Activated T-helper 1 cell treated with anti-CD3 and anti-CD28 coated beads, Interleukin-12 subunit alpha, Interleukin-12 subunit beta, Interleukin-2, Interleukin-4 antibody, amounts not matched to agents 30 ng/mL and 10 ng/mL and 1 ng/mL, durations not matched to agents 14 hours and 24 hours and 36 hours (primary cell): ENCODE measurements at regions not wholly inside any gene's neighbourhood (a gene's known extent, or its start where the extent isn't known, plus 50 kb on each side); places are given as distances from the start of the nearest gene placed in this dataset.
"Not testable (repeated sequence)": the region's sequence is repeated elsewhere in the genome, so short reads cannot be mapped to it uniquely, and the experiment has no call there.

Experiments
- DNase-seq: peaks from one replicate; pipeline ENCODE4 v3.0.0; 2021; ENCODE audit warnings: low spot score
- H3K27ac Mint-ChIP-seq: one replicate; pipeline ENCODE4 v1.8.0; 2021; ENCODE audit warnings: mild to moderate bottlenecking, mixed read lengths
- H3K27me3 Mint-ChIP-seq: one replicate; pipeline ENCODE4 v1.8.0; 2022; ENCODE audit warnings: mild to moderate bottlenecking, moderate library complexity, mixed read lengths; ENCODE audit not compliant: insufficient read depth
- H3K36me3 Mint-ChIP-seq: one replicate; pipeline ENCODE4 v1.8.0; 2021; ENCODE audit warnings: low read depth, mixed read lengths
- H3K4me1 Mint-ChIP-seq: one replicate; pipeline ENCODE4 v1.8.0; 2021; ENCODE audit warnings: low read depth, mixed read lengths
- H3K4me3 Mint-ChIP-seq: one replicate; pipeline ENCODE4 v1.8.0; 2021; ENCODE audit warnings: mild to moderate bottlenecking, moderate library complexity, mixed read lengths
- H3K9me3 Mint-ChIP-seq: one replicate; pipeline ENCODE4 v1.8.0; 2021; ENCODE audit warnings: mixed read lengths
- intact Hi-C: fragments of 100-400 bp; cut with micrococcal nuclease; formaldehyde crosslinking; loops from one replicate; pipeline ENCODE4 v1.15.1; 2024

DNA sequence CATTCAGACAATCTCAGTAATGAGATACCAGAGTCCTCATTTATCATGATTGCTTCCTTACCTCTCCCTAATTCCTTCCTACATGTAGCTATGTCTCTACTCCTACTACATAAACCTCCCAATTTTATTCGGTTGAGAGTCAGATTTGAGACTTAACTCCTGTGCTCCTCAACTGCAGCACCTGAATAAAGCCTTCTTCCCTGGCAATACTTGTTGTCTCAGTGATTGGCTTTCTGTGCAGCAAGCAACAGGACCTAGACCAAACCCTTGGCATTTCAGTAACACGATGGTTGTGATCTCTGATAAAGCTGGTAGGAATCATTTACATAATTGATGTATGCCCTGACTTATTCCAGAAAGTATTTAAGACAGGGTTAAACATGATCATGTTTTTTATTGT lies 106.7 kb upstream of the NANOGP8 start:
- no peak for DNase-seq
- no peak overlapping the region for H3K4me3 Mint-ChIP-seq
- no peaks in the 10 kb centered on the region for H3K27me3 Mint-ChIP-seq
- intact Hi-C loops: no loop called here
- no peak overlapping the region for H3K27ac Mint-ChIP-seq
- H3K9me3 Mint-ChIP-seq: peaks cover 21% of the 10 kb centered on the region
- no peaks in the 10 kb centered on the region for H3K36me3 Mint-ChIP-seq
- H3K4me1 Mint-ChIP-seq: no peaks in the 10 kb centered on the region

GRCh38 chr15:35186346-35186745 lies 101.3 kb upstream of the NANOGP8 start:
- H3K4me3 Mint-ChIP-seq: no peak overlapping the region
- DNase-seq: no peak
- H3K4me1 Mint-ChIP-seq: peaks cover 5% of the 10 kb centered on the region
- intact Hi-C loops: no loop called here
- H3K36me3 Mint-ChIP-seq: no peaks in the 10 kb centered on the region
- H3K27ac Mint-ChIP-seq: no peak overlapping the region
- H3K27me3 Mint-ChIP-seq: no peaks in the 10 kb centered on the region
- H3K9me3 Mint-ChIP-seq: peaks cover 15% of the 10 kb centered on the region

GRCh38 chr15:35184646-35185045 lies 99.6 kb upstream of the NANOGP8 start:
- no peak overlapping the region for H3K4me3 Mint-ChIP-seq
- H3K27me3 Mint-ChIP-seq: no peaks in the 10 kb centered on the region
- peaks cover 3% of the 10 kb centered on the region for H3K9me3 Mint-ChIP-seq
- H3K27ac Mint-ChIP-seq: no peak overlapping the region
- H3K36me3 Mint-ChIP-seq: no peaks in the 10 kb centered on the region
- DNase-seq: no peak
- intact Hi-C loops: no loop called here
- H3K4me1 Mint-ChIP-seq: peaks cover 5% of the 10 kb centered on the region

GRCh38 chr15:35182841-35183479 lies 97.9 kb upstream of the NANOGP8 start:
- Mint-ChIP-seq H3K4me3 (no peak overlapping the region), H3K36me3 (no peaks in the 10 kb centered on the region), H3K9me3 (no peaks in the 10 kb centered on the region), H3K27ac (no peak overlapping the region), H3K27me3 (no peaks in the 10 kb centered on the region), H3K4me1 (peaks cover 5% of the 10 kb centered on the region)
- DNase-seq: no peak
- intact Hi-C loops: no loop called here

GRCh38 chr15:35181538-35181937 lies 96.4 kb upstream of the NANOGP8 start:
- H3K27ac Mint-ChIP-seq: no peak overlapping the region
- H3K27me3 Mint-ChIP-seq: no peaks in the 10 kb centered on the region
- intact Hi-C loops: no loop called here
- H3K4me3 Mint-ChIP-seq: no peak overlapping the region
- DNase-seq: no peak
- H3K4me1 Mint-ChIP-seq: peaks cover 5% of the 10 kb centered on the region
- H3K9me3 Mint-ChIP-seq: no peaks in the 10 kb centered on the region
- H3K36me3 Mint-ChIP-seq: no peaks in the 10 kb centered on the region

- Mint-ChIP-seq H3K4me1 (peaks cover 5% of the 10 kb centered on the region), H3K4me3 (no peak overlapping the region), H3K9me3 (no peaks in the 10 kb centered on the region), H3K27ac (no peak overlapping the region), H3K27me3 (no peaks in the 10 kb centered on the region), H3K36me3 (no peaks in the 10 kb centered on the region)
- DNase-seq: no peak
- intact Hi-C loops: no loop called here
These were observed 94.6 kb upstream of the NANOGP8 start for GRCh38 chr15:35179739-35180138.

- H3K9me3 Mint-ChIP-seq, H3K4me1 Mint-ChIP-seq, H3K27ac Mint-ChIP-seq, intact Hi-C loops, H3K27me3 Mint-ChIP-seq, H3K4me3 Mint-ChIP-seq, DNase-seq, H3K36me3 Mint-ChIP-seq: not testable (repeated sequence)
These were observed 93.1 kb upstream of the NANOGP8 start for GRCh38 chr15:35178186-35178585.

DNA sequence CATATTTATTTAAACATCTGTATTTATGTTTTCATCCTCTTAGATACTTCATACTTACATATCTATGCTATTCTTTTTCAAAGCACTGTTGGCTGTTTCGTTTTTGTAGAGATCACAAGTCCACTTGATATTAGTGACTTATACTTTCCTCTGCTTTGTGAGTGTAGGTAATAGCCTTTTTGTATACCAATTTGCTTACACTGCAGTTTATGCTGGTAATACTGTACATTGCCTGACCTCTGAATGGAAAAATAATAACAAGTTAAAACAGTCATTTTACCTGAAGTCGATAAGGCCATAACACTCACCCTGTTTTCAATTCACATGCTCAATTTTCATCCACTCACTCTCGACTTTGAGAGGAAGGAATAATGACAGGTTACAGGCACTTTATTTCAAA lies 89.9 kb upstream of the NANOGP8 start:
- H3K27me3 Mint-ChIP-seq: no peaks in the 10 kb centered on the region
- H3K27ac Mint-ChIP-seq: no peak overlapping the region
- no peak overlapping the region for H3K4me3 Mint-ChIP-seq
- intact Hi-C loops: no loop called here
- no peaks in the 10 kb centered on the region for H3K4me1 Mint-ChIP-seq
- H3K36me3 Mint-ChIP-seq: no peaks in the 10 kb centered on the region
- DNase-seq: no peak
- no peaks in the 10 kb centered on the region for H3K9me3 Mint-ChIP-seq

DNA sequence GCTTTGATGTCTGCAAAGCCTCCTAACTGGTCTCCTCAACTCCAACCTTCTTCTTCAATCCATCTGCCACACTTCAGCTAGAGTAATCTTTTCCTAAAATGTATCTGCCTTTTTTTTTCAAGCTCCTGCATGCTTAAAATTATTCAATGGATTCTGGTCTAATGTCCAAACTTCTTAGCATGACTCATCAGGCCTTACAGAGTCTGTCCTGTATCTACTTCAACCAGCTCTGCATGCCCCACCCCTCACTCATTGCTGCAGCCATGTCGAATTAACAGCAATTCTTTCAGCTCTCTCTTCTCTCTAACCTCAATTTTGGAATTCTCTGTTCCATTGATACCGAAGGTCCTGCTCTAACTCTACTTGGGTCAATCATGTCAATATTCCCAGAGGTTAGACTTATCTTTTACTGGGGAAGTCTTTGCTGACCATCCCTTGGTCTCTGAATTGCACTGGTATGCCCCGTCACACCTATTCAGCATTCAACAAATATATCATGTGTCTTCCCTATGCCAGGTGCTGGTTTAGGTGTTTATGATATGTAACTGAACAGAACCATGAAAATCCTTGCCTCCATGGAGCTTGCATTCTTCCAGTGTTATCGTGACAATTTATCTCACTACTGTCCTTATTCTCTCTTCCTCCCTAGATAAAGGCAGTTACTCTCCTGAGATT lies 88.5 kb upstream of the NANOGP8 start:
- no peak for DNase-seq
- Mint-ChIP-seq H3K4me1 (no peaks in the 10 kb centered on the region), H3K36me3 (no peaks in the 10 kb centered on the region), H3K27ac (no peak overlapping the region), H3K9me3 (no peaks in the 10 kb centered on the region), H3K27me3 (no peaks in the 10 kb centered on the region), H3K4me3 (no peak overlapping the region)
- intact Hi-C loops: no loop called here

DNA sequence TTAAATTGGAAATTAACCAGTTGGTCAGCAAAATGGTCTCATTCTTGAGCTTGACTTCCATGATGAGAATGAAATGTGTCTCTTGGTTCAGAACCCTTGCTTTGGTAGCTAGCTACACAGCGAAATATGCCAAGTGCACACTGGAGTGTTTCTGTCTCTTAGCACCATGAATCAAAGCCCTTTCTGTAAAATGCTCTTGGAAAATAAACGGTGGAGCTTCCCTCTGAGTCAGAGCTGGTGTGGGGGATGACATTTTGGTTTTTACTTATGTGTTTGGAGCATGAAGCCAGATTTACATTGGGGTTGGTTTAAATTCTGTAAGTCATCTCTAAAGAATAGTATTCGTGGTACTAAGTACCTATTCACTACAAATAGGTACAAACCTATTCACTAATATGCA lies 85.1 kb upstream of the NANOGP8 start:
- intact Hi-C loops: no loop called here
- no peaks in the 10 kb centered on the region for H3K4me1 Mint-ChIP-seq
- no peak overlapping the region for H3K27ac Mint-ChIP-seq
- H3K9me3 Mint-ChIP-seq: no peaks in the 10 kb centered on the region
- no peaks in the 10 kb centered on the region for H3K27me3 Mint-ChIP-seq
- no peaks in the 10 kb centered on the region for H3K36me3 Mint-ChIP-seq
- no peak for DNase-seq
- no peak overlapping the region for H3K4me3 Mint-ChIP-seq

DNA sequence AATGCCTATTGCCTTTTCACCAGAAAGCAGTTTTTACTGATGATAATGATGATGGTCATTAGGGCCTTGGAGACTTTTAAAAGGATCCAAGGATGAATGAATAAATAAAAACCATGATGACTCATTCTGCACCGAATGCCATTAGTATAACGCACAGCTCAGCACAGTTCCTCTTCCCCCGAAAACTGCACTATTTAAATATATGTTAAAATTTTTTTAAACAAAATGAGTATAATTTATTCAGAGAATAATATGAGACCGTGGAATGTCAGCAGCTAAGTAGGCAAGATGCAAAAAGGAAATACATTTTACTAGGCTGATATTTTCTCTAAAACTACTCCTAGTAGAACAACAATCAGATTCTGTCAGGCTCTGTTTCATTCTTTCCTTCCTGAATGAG lies 83.4 kb upstream of the NANOGP8 start:
- Mint-ChIP-seq H3K4me1 (no peaks in the 10 kb centered on the region), H3K27me3 (no peaks in the 10 kb centered on the region), H3K36me3 (no peaks in the 10 kb centered on the region), H3K9me3 (no peaks in the 10 kb centered on the region), H3K4me3 (no peak overlapping the region), H3K27ac (no peak overlapping the region)
- DNase-seq: no peak
- intact Hi-C loops: no loop called here

- H3K27ac Mint-ChIP-seq: no peak overlapping the region
- H3K27me3 Mint-ChIP-seq: no peaks in the 10 kb centered on the region
- no peaks in the 10 kb centered on the region for H3K9me3 Mint-ChIP-seq
- H3K4me3 Mint-ChIP-seq: no peak overlapping the region
- H3K36me3 Mint-ChIP-seq: no peaks in the 10 kb centered on the region
- intact Hi-C loops: no loop called here
- H3K4me1 Mint-ChIP-seq: no peaks in the 10 kb centered on the region
- DNase-seq: no peak
These were observed 82.6 kb upstream of the NANOGP8 start for GRCh38 chr15:35167675-35168074.

- Mint-ChIP-seq H3K4me1 (no peaks in the 10 kb centered on the region), H3K27me3 (no peaks in the 10 kb centered on the region), H3K4me3 (no peak overlapping the region), H3K27ac (no peak overlapping the region), H3K36me3 (no peaks in the 10 kb centered on the region), H3K9me3 (no peaks in the 10 kb centered on the region)
- no peak for DNase-seq
- intact Hi-C loops: no loop called here
These were observed 81.8 kb upstream of the NANOGP8 start for GRCh38 chr15:35166730-35167359.
